NCI-H1105 treated with DMSO at 0.1 percent for 48 hours (cell line): ENCODE measurements at regions not wholly inside any gene's neighbourhood (a gene's known extent, or its start where the extent isn't known, plus 50 kb on each side); places are given as distances from the start of the nearest gene placed in this dataset.

Source experiments
- DNase-seq: peaks from one replicate; lab custom pipeline; 2025; lab: John Stamatoyannopoulos, UW

DNA sequence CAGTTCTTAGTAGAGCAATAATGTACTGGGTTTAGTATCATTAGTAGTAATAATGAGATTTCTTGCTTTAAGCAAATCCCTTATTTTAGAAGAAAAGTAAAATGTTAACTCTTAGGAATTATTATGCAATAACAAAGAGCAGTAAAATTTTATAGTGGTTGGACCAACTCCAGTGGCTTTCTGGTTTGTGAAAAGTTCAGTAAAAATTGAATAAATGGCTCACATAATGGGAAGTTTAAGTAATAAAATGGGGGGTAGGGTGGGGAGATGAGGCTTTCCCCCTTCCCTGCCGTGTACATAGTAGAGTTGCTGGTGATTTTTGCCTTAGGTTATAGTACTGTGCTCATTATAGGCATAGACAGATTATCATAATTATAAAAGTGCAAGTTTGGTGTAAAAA lies 250.5 kb upstream of the ATP2B1 start:
- DNase-seq: no peak

DNA sequence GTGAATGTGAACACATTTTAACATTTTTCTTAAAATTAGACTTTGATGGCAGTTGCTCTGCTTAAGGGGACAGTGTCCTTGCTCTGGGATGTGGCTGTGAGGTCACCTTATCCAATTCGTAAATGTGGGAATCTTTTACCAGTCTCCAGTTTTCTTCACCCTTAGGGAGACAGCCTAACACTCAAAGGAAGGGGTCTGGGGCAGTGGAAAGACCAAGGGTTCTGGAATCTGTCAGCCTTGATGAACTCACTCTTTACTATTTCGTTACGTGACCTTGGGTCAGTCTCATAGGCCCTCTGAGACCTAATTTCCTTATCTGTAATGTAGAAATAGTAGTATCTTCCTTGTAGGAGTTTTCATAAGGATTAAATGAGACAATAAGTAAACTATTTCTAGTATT lies 245.6 kb upstream of the ATP2B1 start:
- DNase-seq: no peak

DNA sequence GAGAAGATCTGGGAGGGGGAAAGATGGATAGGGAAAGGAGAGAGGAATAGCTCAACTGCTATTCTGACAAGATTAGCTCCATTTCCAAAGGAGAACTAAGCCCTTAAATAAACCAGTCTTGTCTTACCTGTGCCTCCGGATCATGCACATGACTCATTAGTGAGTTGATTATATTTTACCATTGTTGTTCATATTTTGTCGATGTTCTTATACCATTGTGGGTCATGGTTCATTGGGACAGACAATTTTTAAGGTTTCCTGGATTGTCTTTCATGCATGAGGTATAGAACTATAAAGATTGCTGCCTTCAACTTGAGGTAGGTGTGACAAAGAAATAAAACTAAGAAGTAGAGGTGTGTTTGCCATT lies 243.0 kb upstream of the ATP2B1 start:
- DNase-seq: no peak

DNA sequence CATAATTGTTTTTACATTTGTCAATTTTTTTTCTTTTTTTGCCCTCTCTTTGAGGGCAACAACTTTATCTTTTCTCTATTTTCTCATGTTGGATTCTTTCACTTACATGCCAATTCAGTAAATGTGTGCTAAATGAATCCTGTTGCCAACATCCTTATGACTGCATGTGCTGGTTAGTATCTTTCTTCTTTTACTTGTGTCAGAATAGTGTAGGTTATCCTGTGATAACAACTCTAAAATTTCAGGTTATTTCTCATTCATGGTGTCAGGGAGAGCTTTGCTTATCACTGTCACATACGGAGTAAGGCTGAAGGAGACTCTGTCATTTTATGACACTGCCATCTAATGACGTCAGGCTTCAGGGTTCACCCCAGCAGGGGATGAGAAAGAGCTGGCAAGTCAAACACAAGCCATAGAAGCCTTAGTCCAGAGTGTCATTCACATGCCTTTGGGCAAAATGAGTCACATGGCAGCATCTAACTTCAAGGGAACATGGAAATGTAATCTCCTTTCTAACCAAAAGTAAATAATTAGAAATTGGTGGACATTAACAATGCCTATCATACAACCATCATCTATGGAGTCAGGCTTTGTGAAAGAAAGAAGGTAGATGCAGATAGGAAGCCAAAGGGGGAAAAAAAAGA lies 242.5 kb upstream of the ATP2B1 start:
- no peak for DNase-seq

DNA sequence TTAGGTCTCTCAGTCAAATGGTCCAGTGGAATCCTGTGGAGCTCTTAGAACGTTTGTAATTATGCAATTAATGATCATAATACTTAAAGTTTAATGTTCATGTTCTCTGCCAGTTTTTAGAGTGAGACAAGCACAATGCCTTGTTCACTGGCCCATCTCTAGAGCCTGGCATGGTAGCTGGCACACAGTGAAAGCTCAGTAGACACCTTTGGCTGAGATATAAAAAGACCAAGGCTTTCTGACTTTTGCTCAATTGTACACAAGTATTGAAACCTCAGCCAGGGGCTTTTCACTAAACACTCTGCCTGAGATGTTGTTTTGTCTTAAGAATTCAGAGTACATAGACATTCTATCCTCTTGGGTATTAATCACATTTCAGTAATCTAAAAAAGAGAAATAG lies 241.8 kb upstream of the ATP2B1 start:
- DNase-seq: peak; percentile 24

DNA sequence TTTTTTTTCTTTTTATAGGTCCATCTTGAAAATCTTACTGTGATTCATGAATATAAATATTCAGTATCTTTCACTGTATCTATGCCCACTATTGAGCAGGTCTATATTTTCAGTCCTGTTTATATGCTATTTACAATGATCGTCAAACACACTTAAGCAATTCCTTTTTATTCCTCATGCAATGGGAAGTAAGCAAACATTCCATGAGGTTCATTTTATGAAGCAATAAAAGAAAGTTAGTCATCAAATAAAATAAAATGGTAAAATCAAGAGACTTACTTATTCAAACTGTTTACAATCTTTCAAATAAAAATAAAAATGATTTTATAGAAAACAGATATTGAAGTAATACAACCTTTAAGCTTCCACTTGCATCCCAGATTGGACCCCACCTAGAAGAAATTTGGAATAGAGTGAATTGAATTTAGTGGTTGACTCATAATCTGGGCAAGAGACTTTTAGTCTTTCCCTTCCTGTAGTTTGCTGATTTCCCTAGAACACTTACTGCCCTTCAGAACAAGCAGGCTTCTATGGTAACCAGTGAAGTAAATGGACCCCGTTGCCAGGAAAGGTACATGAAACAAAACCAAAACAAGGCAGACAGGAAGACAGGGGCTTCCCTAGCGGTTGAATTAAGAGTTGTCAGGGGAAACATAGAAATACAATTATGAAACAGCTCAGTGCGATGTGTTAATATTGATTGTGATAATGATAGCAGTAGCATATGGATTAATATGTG lies 241.0 kb upstream of the ATP2B1 start:
- DNase-seq: no peak

DNA sequence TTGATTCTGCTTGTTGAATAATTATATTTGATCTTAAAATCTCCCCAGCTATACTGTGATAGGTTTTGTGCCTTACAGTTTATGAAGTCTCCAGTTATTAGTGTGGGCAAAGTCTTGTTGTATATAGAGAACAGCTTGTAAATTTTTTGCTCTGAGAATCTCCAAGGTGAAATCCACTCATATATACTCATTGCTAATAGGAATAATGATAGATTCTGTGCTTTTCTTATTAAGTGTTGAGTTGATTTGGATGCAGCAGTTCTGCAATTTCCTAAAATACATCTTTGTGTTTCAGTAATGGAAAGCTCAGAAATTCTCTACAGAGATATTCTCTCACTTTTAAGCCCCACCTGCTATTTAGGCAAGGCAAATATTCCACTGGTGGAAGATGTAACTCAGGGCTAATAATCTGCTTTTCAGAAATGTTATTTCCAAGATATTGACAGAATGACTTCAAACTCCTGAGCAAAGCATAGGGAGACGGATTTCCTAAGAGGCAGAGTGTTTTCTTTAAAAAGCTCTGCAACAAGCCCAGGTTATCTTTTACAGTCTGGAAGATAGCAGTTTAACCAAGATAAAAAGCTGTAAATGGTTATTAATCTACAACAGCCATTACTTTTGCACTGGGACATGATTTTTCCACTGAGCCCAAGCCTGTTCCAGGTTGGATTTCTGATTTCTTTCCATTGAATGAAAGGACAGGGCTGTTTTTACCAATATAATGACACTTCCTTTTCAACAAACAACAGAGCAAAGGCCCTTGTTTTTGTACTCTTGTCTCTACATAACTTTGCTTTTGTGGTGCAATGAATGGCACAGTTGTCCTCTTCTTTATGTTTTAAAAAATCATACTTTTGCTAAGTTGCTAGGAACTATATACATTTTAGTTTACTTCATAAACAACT lies 239.9 kb upstream of the ATP2B1 start:
- DNase-seq: no peak

DNA sequence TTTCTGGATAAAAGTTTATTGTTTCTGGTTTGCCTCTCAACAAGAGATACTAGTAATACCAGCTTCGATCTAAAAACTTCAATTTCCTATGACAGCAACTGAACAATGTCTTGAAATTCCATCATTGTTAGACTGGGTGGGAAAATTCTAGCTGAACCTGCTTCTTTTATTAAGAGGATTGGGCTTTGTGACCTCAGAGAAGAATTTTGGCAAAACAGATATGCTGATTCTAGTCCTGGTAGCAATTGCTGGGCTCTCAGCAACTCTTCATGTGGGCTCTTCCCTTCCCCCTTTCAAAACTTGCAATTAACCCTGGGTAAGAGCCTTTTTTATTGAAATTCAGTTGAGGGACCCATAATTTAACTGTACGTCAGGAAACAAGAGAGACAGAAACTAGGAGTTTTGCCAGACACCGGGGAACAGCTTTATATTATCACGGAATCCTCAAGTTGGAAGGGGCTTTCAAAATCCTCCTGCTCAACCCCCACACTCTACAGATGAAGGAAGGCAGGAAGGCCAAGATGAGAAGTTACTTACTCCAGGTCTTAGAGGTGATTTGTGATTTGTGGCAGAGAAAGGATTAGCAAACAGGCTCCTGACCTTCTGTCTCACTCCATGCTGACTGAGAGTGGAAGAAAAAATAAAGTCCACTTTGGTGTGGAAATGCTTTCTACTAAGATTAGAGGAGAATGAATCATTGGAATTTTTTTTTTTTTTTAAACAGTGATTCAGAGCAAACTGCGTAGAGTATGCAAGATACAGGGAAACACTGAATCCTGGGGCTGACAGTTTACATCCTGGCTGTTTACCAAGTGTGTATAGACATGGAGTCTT lies 239.0 kb upstream of the ATP2B1 start:
- peak; percentile 86 for DNase-seq

DNA sequence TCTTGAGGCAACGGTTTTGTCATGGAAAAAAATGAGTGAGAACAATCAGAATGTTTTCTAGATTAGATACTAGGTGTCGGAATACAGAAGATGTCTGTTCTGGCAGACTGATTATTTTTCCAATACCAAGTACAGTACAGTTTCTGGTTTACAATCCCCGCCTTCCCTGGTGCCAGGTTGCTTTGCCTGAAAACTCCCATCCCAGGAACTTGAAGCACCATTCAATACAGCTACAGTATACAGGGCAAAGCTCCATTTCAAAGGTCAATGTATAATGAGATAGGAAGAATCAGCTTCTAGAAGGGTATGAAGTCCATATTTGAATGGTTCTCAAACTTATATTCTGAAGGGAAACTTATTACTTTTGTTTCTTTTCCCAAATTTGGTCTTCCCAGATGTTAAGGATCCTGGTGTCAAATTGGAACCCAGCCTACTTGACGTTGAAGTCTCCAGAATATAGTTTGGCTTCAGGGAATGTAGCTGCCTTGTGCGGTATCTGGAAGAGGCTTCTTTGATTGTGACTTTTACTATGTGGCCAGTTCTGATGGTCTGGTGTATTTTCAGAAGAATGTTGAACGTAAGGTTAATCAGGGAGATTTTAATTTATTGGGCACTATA lies 238.0 kb upstream of the ATP2B1 start:
- DNase-seq: no peak

DNA sequence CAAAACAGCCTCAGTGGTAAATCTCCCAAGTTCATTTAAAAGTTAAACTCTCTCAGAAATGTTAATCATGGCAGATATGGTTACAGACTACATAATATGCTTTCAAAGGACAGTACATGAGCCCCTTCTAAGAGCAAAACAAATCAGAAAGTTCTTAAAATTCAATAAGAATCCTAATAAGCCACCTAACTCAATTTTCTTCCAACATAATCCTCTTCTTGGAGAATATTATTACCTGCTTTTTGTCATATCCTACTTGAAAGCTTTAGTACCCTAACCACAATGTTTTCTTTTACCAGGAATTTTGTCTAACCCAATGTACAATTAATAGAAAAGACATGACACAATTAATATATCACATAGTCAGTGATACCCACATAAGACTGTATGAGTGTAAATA lies 236.5 kb upstream of the ATP2B1 start:
- DNase-seq: no peak

DNA sequence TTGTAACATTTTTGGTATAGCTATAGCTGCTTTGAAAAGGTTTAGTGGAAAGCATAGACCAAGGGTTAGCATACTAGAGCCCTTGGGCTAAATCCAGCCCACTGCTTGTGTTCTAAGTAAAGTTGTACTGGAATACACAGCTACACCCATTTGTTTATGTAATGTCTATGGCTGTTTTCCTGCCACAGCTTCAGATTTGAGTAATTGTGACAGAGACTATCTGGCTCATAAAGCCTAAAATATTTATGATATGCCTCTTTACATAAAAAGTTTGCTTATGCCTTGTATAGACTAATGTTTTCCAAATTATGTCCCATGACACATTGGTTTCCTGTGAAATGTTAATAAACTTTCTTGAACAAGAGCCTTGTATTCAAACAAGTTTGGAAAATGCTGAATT lies 234.8 kb upstream of the ATP2B1 start:
- DNase-seq: no peak

DNA sequence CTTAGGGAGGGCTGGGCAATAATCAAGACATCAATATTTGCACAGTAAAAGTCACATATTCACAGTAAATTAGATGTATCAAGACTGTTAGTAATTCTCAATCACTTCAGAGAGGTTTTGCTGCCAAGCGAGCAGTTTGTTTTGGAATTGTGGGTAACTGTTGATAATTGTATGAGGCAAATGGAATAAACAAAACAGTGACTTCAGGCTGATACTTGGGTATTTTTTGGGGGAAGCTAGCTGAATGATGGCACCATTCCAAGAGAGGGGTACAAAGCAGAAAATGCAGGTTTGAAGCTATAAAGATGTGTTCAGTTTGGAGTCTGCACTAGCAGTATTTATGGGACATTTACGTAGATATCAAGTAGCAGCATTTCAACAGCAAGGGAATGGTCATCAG lies 232.8 kb upstream of the ATP2B1 start:
- no peak for DNase-seq

DNA sequence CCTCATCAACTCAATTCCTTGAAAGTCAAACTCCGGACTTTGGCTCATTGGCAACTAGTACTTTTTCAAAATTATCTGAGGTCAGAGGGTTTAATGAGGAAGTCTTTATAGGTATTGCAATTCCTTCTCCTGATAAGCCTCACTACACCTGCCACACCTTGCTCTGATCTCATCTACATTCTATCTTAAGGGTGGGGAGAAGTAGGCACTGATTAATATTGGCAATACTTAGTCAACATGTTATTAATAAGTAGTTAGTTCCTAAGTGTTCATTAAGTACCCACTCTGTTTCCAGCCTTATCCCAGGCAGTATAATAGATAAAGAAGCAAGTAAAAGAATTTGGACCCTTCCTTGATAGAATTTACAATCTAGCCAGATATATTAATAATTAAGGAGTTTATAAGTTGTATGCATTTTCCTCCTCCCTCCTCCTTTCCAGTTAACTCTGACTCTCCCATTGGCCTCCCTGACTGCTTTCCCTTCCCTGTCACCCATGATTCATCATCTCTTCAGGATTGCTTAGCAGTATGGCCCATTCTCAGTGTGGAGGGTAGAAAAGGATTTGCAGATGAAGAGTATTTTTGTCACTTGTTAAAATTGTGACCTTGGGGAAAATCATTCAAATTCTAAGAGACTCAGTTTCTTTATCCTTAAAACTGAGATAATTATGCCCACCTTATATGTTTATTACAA lies 231.0 kb upstream of the ATP2B1 start:
- DNase-seq: no peak

DNA sequence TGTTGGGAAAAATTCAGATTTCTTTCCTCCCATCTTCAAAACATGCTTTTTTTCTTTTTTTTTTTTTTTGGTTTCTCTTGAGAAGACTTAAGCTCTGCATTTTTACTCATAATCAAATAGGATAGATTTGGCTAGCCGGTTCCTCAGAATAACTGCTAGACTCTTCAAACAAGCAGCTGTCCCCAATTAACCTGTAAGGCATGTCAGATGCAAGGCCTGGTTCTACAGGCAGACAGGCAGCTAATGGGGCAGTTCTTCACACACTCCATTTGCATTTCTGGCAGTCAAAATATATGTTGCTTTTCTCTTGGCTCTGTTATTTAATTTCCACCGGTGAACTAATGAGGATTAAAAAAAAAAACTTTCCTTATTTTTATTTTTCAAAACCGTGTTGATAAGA lies 228.0 kb upstream of the ATP2B1 start:
- peak; percentile 65 for DNase-seq

DNA sequence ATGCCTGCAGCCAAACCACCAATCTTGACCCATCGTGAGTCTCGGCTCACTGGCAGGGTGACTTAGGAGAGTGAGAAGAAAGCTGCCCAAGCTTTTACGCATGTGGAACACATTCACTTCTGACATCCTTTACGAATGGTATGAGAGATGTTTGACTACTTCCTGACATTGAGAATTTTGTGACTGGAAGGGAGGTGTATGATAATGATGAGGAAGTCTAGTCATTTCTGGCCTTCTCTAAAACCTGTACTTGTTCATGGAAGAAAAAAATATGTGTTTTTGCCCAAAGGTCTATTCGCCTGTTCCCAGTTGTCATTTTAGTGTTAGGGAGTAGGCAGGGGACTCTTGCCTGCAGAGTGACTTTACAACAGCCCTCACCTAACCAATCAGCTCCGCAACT lies 227.2 kb upstream of the ATP2B1 start:
- no peak for DNase-seq

DNA sequence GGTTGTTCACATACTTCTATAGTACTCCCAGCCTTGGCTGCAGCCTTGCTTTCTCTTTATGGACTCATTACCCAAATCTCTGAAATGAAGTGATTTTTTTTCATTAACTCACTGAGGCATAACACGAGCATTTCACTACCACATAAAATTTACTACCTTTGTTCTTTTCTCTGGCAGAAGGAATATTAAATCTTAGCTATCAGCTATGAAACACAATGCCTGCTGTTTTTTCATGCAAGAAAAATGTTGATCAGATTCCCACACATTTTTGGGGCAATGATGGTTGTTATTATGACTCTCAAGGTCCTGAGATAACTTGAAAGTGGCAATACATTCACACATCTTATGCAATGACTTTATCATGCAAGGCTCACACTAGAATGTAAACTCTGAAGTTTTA lies 225.3 kb upstream of the ATP2B1 start:
- DNase-seq: no peak

DNA sequence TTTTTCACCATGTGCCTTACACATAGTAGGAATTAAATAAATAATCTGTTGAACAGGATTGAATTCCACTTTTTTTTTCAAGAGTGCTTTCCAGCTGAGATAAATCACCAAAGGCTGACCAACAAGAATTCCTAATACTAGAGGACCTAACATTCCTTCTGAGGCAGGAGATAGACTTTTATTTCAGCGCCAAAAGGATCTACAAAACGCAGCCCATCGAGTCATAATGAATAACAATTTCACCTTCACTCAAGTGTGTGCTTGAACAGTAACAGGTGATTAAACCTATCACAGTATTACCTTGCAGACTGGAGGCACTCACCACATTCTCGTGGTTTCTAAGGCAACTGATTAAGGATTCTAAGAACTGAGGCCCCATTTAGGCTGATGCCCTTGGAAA lies 224.3 kb upstream of the ATP2B1 start:
- peak; percentile 21 for DNase-seq

DNA sequence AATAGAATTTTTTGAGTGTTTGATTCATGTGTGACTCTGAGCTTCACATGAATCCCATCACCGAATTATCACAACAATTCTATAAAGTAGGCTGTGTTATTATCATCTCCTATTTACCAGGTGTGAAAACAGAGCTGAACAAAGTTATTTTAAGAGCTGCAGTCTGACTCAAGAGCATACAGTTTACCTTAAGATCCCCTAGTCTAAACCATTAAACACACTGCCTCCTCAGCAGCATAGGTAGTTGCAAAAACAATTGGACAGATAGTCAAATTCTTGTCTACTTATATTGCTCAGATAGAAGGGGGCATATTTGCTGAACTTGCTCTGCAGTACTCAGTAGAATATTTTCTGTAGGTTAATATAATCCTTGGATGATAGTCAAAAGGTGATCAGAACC lies 219.8 kb upstream of the ATP2B1 start:
- no peak for DNase-seq

DNA sequence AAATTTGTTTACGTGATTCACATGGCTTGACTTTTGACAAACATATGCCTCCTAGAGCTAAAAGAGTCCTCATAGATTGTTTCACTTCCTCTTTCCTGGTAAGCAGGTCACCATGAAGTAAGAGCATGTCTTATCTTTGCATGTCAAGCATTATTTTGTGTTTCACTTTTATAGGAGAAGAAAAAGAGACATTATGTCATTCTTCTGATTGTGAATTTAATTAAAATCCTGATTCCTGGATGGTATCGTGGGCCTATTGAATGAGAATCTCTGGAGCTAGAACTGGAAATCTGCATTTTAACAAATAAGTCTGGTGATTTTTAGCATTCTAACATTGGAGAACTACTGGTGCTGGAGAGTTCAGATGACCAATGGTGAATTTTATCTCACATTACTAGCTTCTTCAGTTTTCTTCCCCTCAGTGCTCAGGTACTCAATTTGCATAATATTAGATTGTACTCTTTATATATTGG lies 218.6 kb upstream of the ATP2B1 start:
- DNase-seq: no peak

DNA sequence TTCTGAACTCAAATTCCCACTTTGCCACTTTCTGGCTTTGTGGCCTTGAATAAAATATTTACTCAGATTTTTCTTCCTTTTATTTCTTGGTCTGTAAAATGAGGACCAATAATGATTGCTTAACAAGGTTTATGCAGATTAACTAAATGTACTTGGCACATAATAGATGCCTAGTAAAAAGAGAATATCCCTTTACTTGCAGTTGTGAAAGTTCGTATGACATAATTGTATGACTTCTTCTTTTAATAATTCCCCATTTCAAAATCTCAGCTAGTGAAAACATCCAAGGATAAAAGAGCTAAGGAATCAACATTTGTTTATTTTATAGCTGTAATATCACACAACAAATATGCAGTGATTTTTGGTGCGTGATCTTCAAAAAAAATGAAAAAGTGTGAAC lies 215.6 kb upstream of the ATP2B1 start:
- DNase-seq: no peak

DNA sequence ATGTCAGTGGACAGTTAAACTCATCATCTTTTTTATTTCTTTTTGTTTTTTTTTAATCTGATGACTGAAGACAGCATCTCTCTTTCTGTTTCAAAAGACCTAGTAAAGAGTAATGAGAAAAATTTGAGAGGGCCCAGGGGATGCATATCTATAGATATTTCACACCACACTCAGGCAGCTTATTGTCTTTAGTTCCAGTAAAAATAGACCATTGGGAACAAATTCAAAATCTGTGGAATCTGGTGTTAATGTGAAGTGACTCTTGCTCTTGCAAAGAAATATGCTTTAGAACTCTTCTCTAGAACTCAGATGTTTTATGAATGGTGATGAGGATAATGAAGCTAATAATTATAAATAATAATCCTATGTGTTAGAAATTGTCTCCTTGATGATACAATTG lies 214.5 kb upstream of the ATP2B1 start:
- DNase-seq: no peak
